ENCODE measurements at regions not wholly inside any gene's neighbourhood (a gene's known extent, or its start where the extent isn't known, plus 50 kb on each side); places are given as distances from the start of the nearest gene placed in this dataset.

DNA sequence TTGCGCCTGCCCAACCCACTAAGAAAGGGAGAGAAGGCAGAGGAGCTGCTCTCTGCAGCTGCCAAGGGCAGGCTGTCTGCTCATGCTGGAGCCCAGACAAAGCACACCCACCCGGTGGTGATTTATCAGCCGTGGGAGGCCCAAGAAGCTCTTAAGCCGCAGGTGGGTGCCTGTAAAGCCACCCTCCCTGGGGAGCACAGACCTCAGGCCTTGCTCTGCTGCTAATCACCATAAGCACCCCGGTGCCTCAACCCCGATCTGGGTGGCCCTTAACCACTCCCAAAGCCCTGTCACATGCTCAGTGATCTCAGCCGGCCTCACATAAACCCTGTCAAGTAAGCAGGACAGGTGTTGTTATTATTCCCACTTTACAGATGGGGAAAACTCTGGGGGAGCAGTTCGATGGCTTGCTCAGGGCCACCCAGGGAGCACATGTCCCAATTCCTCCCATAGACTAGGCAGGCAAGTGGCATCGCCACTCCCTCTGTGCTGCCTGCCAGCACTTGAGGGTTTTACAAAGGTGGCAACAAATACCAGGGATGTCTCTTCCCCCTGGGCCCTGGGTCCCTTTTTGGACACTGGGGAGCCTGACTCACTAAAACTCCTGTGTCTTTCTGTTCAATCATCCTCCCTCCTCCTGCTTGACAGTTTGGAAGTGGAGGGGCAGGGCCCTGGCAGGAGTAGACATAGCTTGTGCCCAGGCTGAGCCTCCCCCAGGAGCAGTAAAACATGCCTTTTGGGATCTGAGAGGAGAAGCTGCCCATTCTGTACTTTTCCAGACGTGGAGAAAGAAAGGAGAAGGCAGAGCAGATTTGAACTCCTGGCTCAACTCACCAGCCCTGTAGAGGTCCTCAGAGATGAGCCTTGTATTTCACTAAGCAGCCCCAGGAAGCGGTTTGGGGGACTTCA lies 299.3 kb downstream of the SOX9 start:
- TF ChIP-seq POLR2A (IDR thresholded peaks at IDR 0.05) (no peak), CTCF (IDR thresholded peaks at IDR 0.05) (no peak)
